H9 (cell line): ENCODE measurements at regions not wholly inside any gene's neighbourhood (a gene's known extent, or its start where the extent isn't known, plus 50 kb on each side); places are given as distances from the start of the nearest gene placed in this dataset.

Experiments used
- DNase-seq: peaks from one replicate; pipeline ENCODE4 v3.0.0-alpha.2; 2017
- H2AFZ ChIP-seq: one replicate; pipeline ENCODE4 v1.6.1; 2013; ENCODE audit warnings: mild to moderate bottlenecking, low read length, control low read depth, moderate library complexity
- H2AK5ac ChIP-seq: 2 replicates; pipeline ENCODE4 v1.6.1; 2013; ENCODE audit warnings: low read length, control low read depth, mixed read lengths; ENCODE audit not compliant: insufficient read length
- H2BK120ac ChIP-seq: one replicate; pipeline ENCODE4 v1.6.1; 2013; ENCODE audit warnings: low read depth, mild to moderate bottlenecking, low read length, control low read depth, inconsistent platforms; ENCODE audit not compliant: poor library complexity, severe bottlenecking
- H2BK12ac ChIP-seq: 2 replicates; pipeline ENCODE4 v1.6.1; 2013; ENCODE audit warnings: low read length, control low read depth, mixed read lengths, low read depth; ENCODE audit not compliant: insufficient read length
- H2BK15ac ChIP-seq: 2 replicates; pipeline ENCODE4 v1.6.1; 2013; ENCODE audit warnings: low read depth, low read length, control low read depth
- H2BK20ac ChIP-seq: one replicate; pipeline ENCODE4 v1.6.1; 2013; ENCODE audit warnings: low read depth, mild to moderate bottlenecking, low read length, control low read depth, inconsistent platforms; ENCODE audit not compliant: poor library complexity, severe bottlenecking
- H2BK5ac ChIP-seq: 2 replicates; pipeline ENCODE4 v1.6.1; 2013; ENCODE audit warnings: low read length, control low read depth, mixed read lengths; ENCODE audit not compliant: insufficient read length
- H3K14ac ChIP-seq: 2 replicates; pipeline ENCODE4 v1.6.1; 2013; ENCODE audit warnings: low read length, control low read depth; ENCODE audit not compliant: insufficient read depth
- H3K18ac ChIP-seq: 2 replicates; pipeline ENCODE4 v1.6.1; 2013; ENCODE audit warnings: low read depth, mild to moderate bottlenecking, mixed read lengths, low read length, control low read depth; ENCODE audit not compliant: insufficient read length
- H3K23ac ChIP-seq: 2 replicates; pipeline ENCODE4 v1.6.1; 2013; ENCODE audit warnings: low read length, control low read depth, mixed read lengths, low read depth; ENCODE audit not compliant: insufficient read length
- H3K23me2 ChIP-seq: 2 replicates; pipeline ENCODE4 v1.6.1; 2013; ENCODE audit warnings: low read depth, mild to moderate bottlenecking, mixed read lengths, low read length, control low read depth; ENCODE audit not compliant: insufficient read length, poor library complexity, severe bottlenecking
- H3K27ac ChIP-seq: 2 replicates; pipeline ENCODE4 v1.5.1; 2013; ENCODE audit warnings: low read length, control low read depth, mixed read lengths, low read depth; ENCODE audit not compliant: insufficient read length
- H3K27me3 ChIP-seq: 2 replicates; pipeline ENCODE4 v1.6.1; 2013; ENCODE audit warnings: low read length, control low read depth, inconsistent platforms; ENCODE audit not compliant: insufficient read depth
- H3K4ac ChIP-seq: 2 replicates; pipeline ENCODE4 v1.6.1; 2013; ENCODE audit warnings: low read depth, mild to moderate bottlenecking, control low read depth, inconsistent platforms, low read length, moderate library complexity
- H3K4me1 ChIP-seq: 2 replicates; pipeline ENCODE4 v1.6.1; 2013; ENCODE audit warnings: low read length, control low read depth, inconsistent platforms; ENCODE audit not compliant: insufficient read depth
- H3K4me2 ChIP-seq: 2 replicates; pipeline ENCODE4 v1.6.1; 2013; ENCODE audit warnings: low read length, control low read depth, mixed read lengths; ENCODE audit not compliant: insufficient read length, insufficient read depth
- H3K56ac ChIP-seq: 2 replicates; pipeline ENCODE4 v1.6.1; 2013; ENCODE audit warnings: low read depth, mild to moderate bottlenecking, mixed read lengths, low read length, control low read depth; ENCODE audit not compliant: insufficient read length
- H3K79me1 ChIP-seq: 2 replicates; pipeline ENCODE4 v1.6.1; 2013; ENCODE audit warnings: low read depth, mild to moderate bottlenecking, moderate library complexity, low read length, control low read depth, inconsistent platforms; ENCODE audit not compliant: insufficient read depth, poor library complexity, severe bottlenecking
- H3K79me2 ChIP-seq: 2 replicates; pipeline ENCODE4 v1.6.1; 2013; ENCODE audit warnings: low read length, control low read depth, inconsistent platforms; ENCODE audit not compliant: insufficient read depth
- H3K9ac ChIP-seq: 2 replicates; pipeline ENCODE4 v1.6.1; 2013; ENCODE audit warnings: low read length, control low read depth, mixed read lengths; ENCODE audit not compliant: insufficient read length; ENCODE audit errors: extremely low read depth
- H3K9me3 ChIP-seq: one replicate; pipeline ENCODE4 v1.6.1; 2013; ENCODE audit warnings: low read depth, low read length, inconsistent platforms; ENCODE audit not compliant: control insufficient read depth
- H3T11ph ChIP-seq: one replicate; pipeline ENCODE4 v1.6.1; 2013; ENCODE audit warnings: mild to moderate bottlenecking, low read length, control low read depth, inconsistent platforms
- H4K20me1 ChIP-seq: one replicate; pipeline ENCODE4 v1.6.1; 2013; ENCODE audit not compliant: control insufficient read depth, insufficient read length, insufficient read depth
- H4K5ac ChIP-seq: 2 replicates; pipeline ENCODE4 v1.6.1; 2013; ENCODE audit warnings: low read depth, mild to moderate bottlenecking, mixed read lengths, low read length, control low read depth; ENCODE audit not compliant: insufficient read length
- H4K8ac ChIP-seq: replicated peaks from 2 replicates; pipeline ENCODE4 v1.6.1; 2013; ENCODE audit warnings: low read length, control low read depth, mixed read lengths, low read depth; ENCODE audit not compliant: insufficient read length
- H4K91ac ChIP-seq: 2 replicates; pipeline ENCODE4 v1.6.1; 2013; ENCODE audit warnings: low read depth, mild to moderate bottlenecking, moderate library complexity, mixed read lengths, low read length, control low read depth; ENCODE audit not compliant: insufficient read length
- H3K27ac Mint-ChIP-seq, 3 experiments: 2 replicates in 2 of 3; 3 replicates in 1 of 3; pipeline ENCODE4 v1.8.0; 2020 to 2021; ENCODE audit warnings: mixed read lengths in 3 of 3, mild to moderate bottlenecking in 1 of 3, moderate library complexity in 1 of 3
- H3K27me3 Mint-ChIP-seq: 2 replicates; pipeline ENCODE4 v1.8.0; 2021; ENCODE audit warnings: low read depth, mild to moderate bottlenecking, moderate library complexity, mixed read lengths
- H3K36me3 Mint-ChIP-seq, 3 experiments: 2 replicates in 2 of 3; 3 replicates in 1 of 3; pipeline ENCODE4 v1.8.0; 2020 to 2021; ENCODE audit warnings: low read depth in 3 of 3, mixed read lengths in 3 of 3; ENCODE audit not compliant: insufficient read depth in 1 of 3
- H3K4me1 Mint-ChIP-seq, 2 experiments: 2 replicates each; pipeline ENCODE4 v1.8.0; 2020; ENCODE audit warnings: mixed read lengths in 2 of 2
- H3K4me3 Mint-ChIP-seq, 2 experiments: 2 replicates in 1 of 2; 3 replicates in 1 of 2; pipeline ENCODE4 v1.8.0; 2020 to 2021; ENCODE audit warnings: mild to moderate bottlenecking in 2 of 2, mixed read lengths in 2 of 2, moderate library complexity in 1 of 2
- H3K9me3 Mint-ChIP-seq, 2 experiments: 2 replicates in 1 of 2; 3 replicates in 1 of 2; pipeline ENCODE4 v1.8.0; 2020; ENCODE audit warnings: mild to moderate bottlenecking in 2 of 2, mixed read lengths in 2 of 2, moderate library complexity in 1 of 2
- WGBS: extraction: QIAGEN DNeasy Blood & Tissue Kit; methylation state at CpG from one replicate; pipeline ENCODE4 v1.1.7; 2013; ENCODE audit warnings: missing lambda C conversion rate, low lambda C conversion rate, mixed read lengths; ENCODE audit not compliant: insufficient read length; ENCODE audit errors: extremely low coverage; 5-methylcytosine and 5-hydroxymethylcytosine counted together
- TF ChIP-seq, protein P1 (sequence below): fragments of 200-600 bp; sonication (generic); conservative IDR thresholded peaks from 3 replicates; pipeline ENCODE4 v1.8.0; 2021; ENCODE audit warnings: antibody characterized with exemption, mild to moderate bottlenecking

DNA sequence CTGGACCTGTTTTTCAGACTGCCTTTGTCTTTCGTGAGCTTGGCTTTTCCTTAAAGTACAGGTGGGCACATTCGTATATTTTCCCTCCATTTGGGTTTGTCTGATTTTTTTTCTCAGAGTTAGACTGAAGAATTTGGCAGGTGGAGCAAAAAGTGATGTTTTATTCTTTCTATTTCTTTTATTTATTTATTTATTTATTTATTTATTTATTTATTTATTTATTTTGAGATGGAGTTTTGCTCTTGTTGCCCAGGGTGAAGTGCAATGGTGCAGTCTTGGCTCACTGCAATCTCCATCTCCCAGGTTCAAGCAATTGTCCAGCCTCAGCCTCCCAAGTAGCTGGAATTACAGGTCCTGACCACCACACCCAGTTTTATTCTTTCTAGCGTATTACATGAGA lies 1805.1 kb upstream of the WWC1 start:
- Histone ChIP-seq H3K9ac (no peak overlapping the region), H2BK5ac (no peak overlapping the region), H4K20me1 (no peaks in the 10 kb centered on the region), H3K79me2 (no peaks in the 10 kb centered on the region), H2BK120ac (no peak overlapping the region), H3K4me1 (peaks cover 7% of the 10 kb centered on the region; the same call in 1 of the 2 replicates), H2BK12ac (no peak overlapping the region), H3K56ac (no peak overlapping the region), H3K79me1 (no peaks in the 10 kb centered on the region), H2AFZ (no peak overlapping the region), H3K18ac (no peak overlapping the region), H4K91ac (no peak overlapping the region), H3K27ac (no peak overlapping the region), H3K23me2 (no peaks in the 10 kb centered on the region), H3K23ac (no peak overlapping the region), H3T11ph (no peak overlapping the region), H4K8ac (no peak overlapping the region), H2AK5ac (no peak overlapping the region), H2BK15ac (no peak overlapping the region), H3K9me3 (no peaks in the 10 kb centered on the region), H3K14ac (no peak overlapping the region), H2BK20ac (no peak overlapping the region), H3K4ac (no peak overlapping the region), H3K4me2 (no peak overlapping the region), H4K5ac (no peak overlapping the region), H3K27me3 (no peaks in the 10 kb centered on the region)
- WGBS, result no CpG with 5 or more reads among the region's 3 CpGs
- no peaks in the 10 kb centered on the region; a peak in 1 of 5 replicates for H3K9me3 Mint-ChIP-seq
- H3K27ac Mint-ChIP-seq, result no peak overlapping the region; a peak in 1 of 7 replicates
- no peaks in the 10 kb centered on the region for H3K27me3 Mint-ChIP-seq
- no peak overlapping the region for H3K4me3 Mint-ChIP-seq
- DNase-seq, result no peak
- TF ChIP-seq, protein P1, sequence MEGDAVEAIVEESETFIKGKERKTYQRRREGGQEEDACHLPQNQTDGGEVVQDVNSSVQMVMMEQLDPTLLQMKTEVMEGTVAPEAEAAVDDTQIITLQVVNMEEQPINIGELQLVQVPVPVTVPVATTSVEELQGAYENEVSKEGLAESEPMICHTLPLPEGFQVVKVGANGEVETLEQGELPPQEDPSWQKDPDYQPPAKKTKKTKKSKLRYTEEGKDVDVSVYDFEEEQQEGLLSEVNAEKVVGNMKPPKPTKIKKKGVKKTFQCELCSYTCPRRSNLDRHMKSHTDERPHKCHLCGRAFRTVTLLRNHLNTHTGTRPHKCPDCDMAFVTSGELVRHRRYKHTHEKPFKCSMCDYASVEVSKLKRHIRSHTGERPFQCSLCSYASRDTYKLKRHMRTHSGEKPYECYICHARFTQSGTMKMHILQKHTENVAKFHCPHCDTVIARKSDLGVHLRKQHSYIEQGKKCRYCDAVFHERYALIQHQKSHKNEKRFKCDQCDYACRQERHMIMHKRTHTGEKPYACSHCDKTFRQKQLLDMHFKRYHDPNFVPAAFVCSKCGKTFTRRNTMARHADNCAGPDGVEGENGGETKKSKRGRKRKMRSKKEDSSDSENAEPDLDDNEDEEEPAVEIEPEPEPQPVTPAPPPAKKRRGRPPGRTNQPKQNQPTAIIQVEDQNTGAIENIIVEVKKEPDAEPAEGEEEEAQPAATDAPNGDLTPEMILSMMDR, result no peak
- peaks cover 0 to 5% (median 2%) of the 10 kb centered on the region in 3 experiments; a peak in 2 of 7 replicates for H3K36me3 Mint-ChIP-seq
- peaks cover 17 to 23% of the 10 kb centered on the region in 2 experiments for H3K4me1 Mint-ChIP-seq
